NCI-H1930 (cell line): ENCODE measurements at regions not wholly inside any gene's neighbourhood (a gene's known extent, or its start where the extent isn't known, plus 50 kb on each side); places are given as distances from the start of the nearest gene placed in this dataset.
A peak's percentile ranks its signal among the peaks of the same experiment; 100 is the strongest.
"Not testable (repeated sequence)": the region's sequence is repeated elsewhere in the genome, so short reads cannot be mapped to it uniquely, and the experiment has no call there.

Source experiments
- DNase-seq, 2 experiments: peaks; one replicate each; lab custom pipeline; 2025; lab: John Stamatoyannopoulos, UW

GRCh38 chr4:178970433-178971140 is 1528.3 kb upstream of the AGA start:
- DNase-seq: no peak

- DNase-seq: no peak
These were observed 1534.6 kb upstream of the AGA start for GRCh38 chr4:178976861-178977260.

- no peak for DNase-seq
These were observed 1551.1 kb upstream of the AGA start for GRCh38 chr4:178993306-178993705.

GRCh38 chr4:179001918-179002317 is 1559.7 kb upstream of the AGA start:
- no peak for DNase-seq

GRCh38 chr4:179007755-179008154 is 1565.5 kb upstream of the AGA start:
- DNase-seq: no peak

- no peak for DNase-seq
These were observed 1575.3 kb upstream of the AGA start for GRCh38 chr4:179017581-179017980.

- no peak for DNase-seq
These were observed 1585.3 kb upstream of the AGA start for GRCh38 chr4:179027569-179027968.

GRCh38 chr4:179028321-179028720 is 1586.1 kb upstream of the AGA start:
- no peak for DNase-seq

- no peak for DNase-seq
These were observed 1587.4 kb upstream of the AGA start for GRCh38 chr4:179029683-179030082.

- peak in 1 of 2 experiments; percentile 28 for DNase-seq
These were observed 1598.0 kb upstream of the AGA start for GRCh38 chr4:179040259-179040658.

GRCh38 chr4:179048839-179049453 is 1606.7 kb upstream of the AGA start:
- no peak for DNase-seq

GRCh38 chr4:179051206-179051605 is 1609.0 kb upstream of the AGA start:
- DNase-seq: no peak

GRCh38 chr4:179059396-179059795 is 1617.2 kb upstream of the AGA start:
- no peak for DNase-seq

- not testable (repeated sequence) for DNase-seq
These were observed 1624.0 kb upstream of the AGA start for GRCh38 chr4:179066254-179066653.

- DNase-seq: no peak
These were observed 1628.9 kb upstream of the AGA start for GRCh38 chr4:179071131-179071530.

- DNase-seq: no peak
These were observed 1634.6 kb upstream of the AGA start for GRCh38 chr4:179076865-179077264.

- no peak for DNase-seq
These were observed 1653.5 kb upstream of the AGA start for GRCh38 chr4:179095585-179096221.

- no peak for DNase-seq
These were observed 1655.5 kb upstream of the AGA start for GRCh38 chr4:179097741-179098140.

- no peak for DNase-seq
These were observed 1668.1 kb upstream of the AGA start for GRCh38 chr4:179110356-179110755.

GRCh38 chr4:179110816-179111215 is 1668.6 kb upstream of the AGA start:
- no peak for DNase-seq

- no peak for DNase-seq
These were observed 1670.4 kb upstream of the AGA start for GRCh38 chr4:179112441-179113170.

- DNase-seq: no peak
These were observed 1672.4 kb upstream of the AGA start for GRCh38 chr4:179114615-179115014.

- DNase-seq: no peak
These were observed 1673.8 kb upstream of the AGA start for GRCh38 chr4:179116011-179116410.
